GM20431 (cell line): ENCODE measurements at regions not wholly inside any gene's neighbourhood (a gene's known extent, or its start where the extent isn't known, plus 50 kb on each side); places are given as distances from the start of the nearest gene placed in this dataset.

Experiments used
- in situ Hi-C: fragments of 300-500 bp; cut with MseI, MboI; formaldehyde crosslinking; loops from one replicate; pipeline ENCODE4 v1.15.0; 2020; ENCODE audit warnings: low sequenced_read_pairs; ENCODE audit not compliant: unreplicated experiment

- in situ Hi-C loops, result no loop called here
These were observed 575.9 kb upstream of the JAG1 start for GRCh38 chr20:11249683-11250082.

DNA sequence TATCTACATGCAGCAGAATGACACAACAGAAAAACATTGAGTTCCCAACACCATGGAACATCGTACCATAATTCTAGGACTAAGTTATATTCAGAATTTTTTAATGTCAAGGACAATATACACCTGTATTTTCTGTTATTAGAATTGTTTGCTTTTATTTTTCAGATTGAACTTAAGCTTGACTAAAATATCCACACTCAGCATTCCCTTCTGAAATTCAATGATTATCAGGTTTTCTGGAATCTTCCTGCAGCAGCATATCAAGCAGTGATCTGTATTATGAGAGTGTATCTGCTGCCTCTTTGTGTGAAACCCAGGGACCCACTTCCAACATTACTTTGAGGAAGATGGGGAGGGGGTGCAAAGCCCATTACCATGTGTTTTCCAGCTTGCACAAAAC, 578.6 kb upstream of the JAG1 start:
- in situ Hi-C loops, result no loop called here

DNA sequence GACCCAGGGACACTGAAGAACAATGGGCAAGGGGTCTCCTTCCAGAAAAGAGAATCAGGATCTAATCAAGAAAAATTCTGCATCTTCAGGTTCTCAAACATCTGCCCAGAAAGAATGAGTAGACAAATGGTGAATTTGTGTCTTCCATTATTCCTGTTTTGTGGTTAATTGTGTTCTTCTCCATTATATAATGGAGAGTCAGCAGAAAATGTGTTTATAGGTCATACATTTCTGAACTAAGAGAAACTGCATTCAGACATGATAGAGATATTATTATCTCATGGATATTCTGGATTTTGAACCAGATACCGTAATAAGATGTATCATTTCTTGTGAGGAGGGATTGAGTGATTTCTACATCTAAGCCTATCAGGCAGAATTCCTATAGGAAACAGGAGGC, 581.7 kb upstream of the JAG1 start:
- in situ Hi-C loops, result no loop called here

GRCh38 chr20:11255860-11256259, 582.1 kb upstream of the JAG1 start:
- in situ Hi-C loops, result no loop called here

DNA sequence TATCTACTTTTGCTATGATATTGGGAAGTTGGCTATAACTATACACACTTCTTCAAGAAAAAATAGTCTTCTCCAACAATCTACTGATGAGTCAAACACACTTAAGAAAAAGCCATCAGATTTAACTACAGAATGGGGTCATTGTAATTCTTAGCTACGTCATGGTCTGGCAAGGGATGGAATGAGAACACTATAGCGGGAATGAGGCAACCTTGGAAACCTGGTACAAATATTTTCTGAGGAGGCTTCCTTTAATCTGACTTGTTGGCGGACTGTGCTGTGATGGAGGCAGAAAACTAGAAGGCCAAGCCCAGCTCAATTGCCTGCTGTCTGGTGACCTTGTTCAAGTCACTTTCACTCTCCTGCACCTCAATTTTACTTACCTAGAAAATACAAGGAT, 586.8 kb upstream of the JAG1 start:
- in situ Hi-C loops, result no loop called here

DNA sequence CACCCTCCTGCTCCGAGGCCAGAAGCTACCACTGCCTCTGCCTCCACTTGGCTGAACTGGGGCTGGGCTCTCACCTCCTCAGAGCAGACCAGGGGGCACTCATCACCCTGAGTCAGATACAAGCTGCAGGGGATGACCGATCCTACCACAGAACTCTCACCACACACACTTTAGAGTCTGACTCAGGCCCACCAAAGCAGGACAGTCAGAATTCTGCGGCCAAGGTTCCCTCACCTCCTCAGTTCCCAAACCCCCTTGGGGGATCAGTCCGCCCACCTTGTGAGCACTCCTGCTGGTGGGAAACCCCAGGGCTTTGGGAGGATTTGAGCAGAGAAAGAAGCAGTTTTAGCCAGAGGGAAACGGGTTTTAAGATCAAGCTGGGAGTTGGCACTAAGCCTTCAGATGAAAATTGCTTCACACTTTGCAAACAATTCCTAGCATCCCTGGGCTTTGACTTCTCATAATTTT, 587.8 kb upstream of the JAG1 start:
- in situ Hi-C loops, result no loop called here

GRCh38 chr20:11266571-11266970, 592.8 kb upstream of the JAG1 start:
- in situ Hi-C loops, result no loop called here

DNA sequence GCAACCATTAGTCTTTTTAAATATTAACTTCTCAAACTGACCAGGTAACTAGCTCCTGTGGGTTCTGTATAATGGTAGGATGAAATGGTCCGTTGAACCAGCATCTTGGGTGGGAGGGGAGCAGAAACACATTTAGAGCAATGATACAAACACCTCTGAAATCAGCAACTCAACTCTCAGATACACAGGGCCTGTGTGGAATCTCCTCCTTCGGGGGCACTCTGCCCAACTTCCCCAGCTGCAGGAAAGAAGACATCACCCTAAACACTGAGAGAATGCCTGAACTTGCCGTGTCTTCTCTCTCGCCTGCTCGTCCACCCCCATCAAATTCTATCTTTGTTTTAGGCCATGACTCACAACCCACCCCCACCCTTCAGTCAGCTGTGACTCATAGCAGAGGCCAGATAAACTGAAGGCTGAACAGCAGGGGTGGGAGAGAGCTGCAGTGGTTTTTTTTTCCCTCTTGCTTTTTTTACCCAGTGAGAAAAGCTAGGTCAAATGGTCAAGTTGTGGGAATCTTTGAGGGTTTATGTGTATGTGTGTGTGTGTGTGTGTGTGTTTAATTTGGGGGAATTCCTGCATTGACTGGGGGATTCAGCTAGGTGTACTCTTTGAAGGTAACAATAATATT, 593.4 kb upstream of the JAG1 start:
- in situ Hi-C loops, result no loop called here

- in situ Hi-C loops, result no loop called here
These were observed 594.0 kb upstream of the JAG1 start for GRCh38 chr20:11267762-11268335.

GRCh38 chr20:11270566-11270965, 596.8 kb upstream of the JAG1 start:
- in situ Hi-C loops, result no loop called here

- in situ Hi-C loops, result no loop called here
These were observed 597.5 kb upstream of the JAG1 start for GRCh38 chr20:11271319-11271718.

- in situ Hi-C loops, result no loop called here
These were observed 598.3 kb upstream of the JAG1 start for GRCh38 chr20:11271920-11272594.

- in situ Hi-C loops, result no loop called here
These were observed 600.4 kb upstream of the JAG1 start for GRCh38 chr20:11274141-11274594.

GRCh38 chr20:11275740-11276139, 601.9 kb upstream of the JAG1 start:
- in situ Hi-C loops, result no loop called here

DNA sequence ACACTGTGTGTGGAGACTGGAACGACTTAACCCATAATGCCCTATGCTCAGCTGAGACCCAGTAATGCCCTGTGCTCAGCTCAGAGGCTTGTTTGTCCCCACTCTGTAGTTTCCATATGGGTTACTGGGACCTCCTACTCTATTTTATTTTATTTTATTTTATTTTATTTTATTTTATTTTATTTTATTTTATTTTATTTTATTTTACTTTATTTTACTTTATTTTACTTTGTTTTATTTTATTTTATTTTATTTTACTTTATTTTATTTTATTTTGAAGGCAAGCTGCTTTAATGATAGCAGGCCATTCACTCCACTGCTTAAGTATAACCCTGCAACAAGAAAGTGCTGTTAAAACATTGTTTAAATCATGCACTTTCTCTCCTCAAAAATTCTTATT, 603.4 kb upstream of the JAG1 start:
- in situ Hi-C loops, result no loop called here

DNA sequence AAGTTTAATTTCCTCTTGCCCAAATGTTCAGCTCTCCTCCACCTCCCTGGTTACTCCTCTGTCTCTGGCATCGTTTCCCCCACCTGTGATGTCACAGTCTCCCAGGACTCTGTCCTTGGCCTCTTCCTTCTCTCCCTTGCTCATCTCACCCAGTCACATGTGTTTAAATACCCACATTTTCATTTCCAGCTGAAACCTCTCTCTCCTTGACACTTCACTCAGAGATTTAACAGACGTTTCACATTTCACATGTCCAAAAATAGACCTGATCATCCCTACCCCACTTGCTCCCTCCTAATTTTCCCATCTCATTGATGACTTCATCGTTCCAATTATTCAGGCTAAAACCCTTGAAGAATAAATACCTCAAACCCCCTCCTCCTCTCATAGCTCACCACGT, 604.1 kb upstream of the JAG1 start:
- in situ Hi-C loops, result no loop called here

DNA sequence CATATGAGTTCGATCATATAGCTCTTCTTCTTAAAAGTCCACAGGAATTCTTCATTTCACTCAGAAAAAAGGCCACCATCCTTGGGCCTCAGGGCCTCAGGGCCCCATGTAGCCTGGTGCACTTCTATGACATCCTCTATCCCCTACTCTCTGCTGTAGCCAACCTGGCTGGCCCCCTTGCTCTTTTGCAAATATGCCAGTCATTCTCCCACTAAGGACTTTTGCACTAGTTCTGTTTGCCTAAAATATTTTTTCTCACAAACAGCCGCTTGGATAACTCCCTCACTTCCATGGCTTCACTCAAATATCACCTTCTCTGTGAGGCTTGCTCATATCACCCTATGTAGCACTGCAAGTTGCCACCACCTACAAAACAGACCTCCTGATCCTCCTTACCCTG, 604.7 kb upstream of the JAG1 start:
- in situ Hi-C loops, result no loop called here

DNA sequence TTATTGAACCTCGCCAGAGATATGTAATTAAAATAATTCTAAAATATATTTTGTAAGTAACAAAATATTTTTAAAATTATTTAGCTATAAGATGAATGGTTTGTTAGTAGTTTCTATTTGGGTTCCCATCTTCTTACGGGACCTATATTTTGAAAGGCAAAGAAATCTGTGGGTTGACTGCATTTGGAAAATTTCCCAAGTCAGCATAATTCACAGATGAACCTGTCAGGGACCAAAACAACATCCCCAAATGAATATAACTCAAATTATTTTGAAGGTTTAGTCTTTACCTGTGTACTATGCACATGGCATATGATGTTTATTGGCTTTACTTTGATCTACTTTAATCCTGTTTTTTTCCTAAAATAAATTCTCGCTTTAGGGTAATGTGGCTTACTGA, 607.4 kb upstream of the JAG1 start:
- in situ Hi-C loops, result no loop called here

- in situ Hi-C loops, result no loop called here
These were observed 608.0 kb upstream of the JAG1 start for GRCh38 chr20:11281768-11282167.

- in situ Hi-C loops, result no loop called here
These were observed 613.3 kb upstream of the JAG1 start for GRCh38 chr20:11287126-11287525.

DNA sequence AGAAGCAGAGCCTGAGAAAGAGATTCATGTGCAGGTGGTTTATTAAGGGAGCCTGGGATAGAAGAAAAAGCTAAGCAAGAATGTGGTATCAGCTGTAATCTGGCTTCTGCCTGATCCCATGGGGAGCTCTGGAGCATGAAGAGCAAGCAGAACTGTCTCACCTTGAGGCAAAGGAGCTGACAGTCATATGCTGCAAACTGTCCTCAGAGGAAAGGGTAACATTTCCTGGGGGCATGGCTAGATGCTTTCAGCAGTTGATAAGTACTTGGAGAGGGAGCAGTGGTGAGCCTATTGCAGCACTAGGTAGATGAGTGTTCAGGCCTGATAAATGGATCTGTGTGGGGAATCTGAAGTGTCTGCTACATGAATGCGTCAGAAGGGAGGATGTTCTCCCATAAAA, 621.5 kb upstream of the BTBD3 start:
- in situ Hi-C loops, result no loop called here

GRCh38 chr20:11296951-11297350, 620.7 kb upstream of the BTBD3 start:
- in situ Hi-C loops, result no loop called here
